ENCODE measurements at regions not wholly inside any gene's neighbourhood (a gene's known extent, or its start where the extent isn't known, plus 50 kb on each side); places are given as distances from the start of the nearest gene placed in this dataset.

DNA sequence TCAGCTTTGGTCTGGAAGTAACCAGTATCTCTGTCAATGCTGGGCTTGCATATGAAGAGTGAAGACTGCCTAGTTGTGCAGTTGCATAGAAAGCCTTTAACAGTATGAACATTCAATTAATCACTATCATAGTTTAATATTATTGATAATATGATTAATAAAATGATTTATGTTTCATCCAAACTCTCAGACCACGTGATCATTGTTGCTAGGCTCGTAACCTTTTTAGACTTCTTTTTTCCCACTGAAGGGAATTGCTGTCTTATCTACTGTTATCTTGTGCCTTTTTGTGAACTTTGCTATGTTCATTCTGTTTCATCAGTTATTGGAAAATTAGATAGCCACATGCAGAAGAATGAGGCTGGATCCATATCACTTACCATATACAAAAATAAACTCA is 536.4 kb upstream of the NOVA1 start:
- no peak for ATAC-seq
- WGBS, 2 donors (ENCODE audit: low coverage in 1 of 2), result 69 to 94% methylated on average over 2 of the region's 2 CpGs
- TF ChIP-seq, protein P1, sequence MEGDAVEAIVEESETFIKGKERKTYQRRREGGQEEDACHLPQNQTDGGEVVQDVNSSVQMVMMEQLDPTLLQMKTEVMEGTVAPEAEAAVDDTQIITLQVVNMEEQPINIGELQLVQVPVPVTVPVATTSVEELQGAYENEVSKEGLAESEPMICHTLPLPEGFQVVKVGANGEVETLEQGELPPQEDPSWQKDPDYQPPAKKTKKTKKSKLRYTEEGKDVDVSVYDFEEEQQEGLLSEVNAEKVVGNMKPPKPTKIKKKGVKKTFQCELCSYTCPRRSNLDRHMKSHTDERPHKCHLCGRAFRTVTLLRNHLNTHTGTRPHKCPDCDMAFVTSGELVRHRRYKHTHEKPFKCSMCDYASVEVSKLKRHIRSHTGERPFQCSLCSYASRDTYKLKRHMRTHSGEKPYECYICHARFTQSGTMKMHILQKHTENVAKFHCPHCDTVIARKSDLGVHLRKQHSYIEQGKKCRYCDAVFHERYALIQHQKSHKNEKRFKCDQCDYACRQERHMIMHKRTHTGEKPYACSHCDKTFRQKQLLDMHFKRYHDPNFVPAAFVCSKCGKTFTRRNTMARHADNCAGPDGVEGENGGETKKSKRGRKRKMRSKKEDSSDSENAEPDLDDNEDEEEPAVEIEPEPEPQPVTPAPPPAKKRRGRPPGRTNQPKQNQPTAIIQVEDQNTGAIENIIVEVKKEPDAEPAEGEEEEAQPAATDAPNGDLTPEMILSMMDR (IDR thresholded peaks at IDR 0.05), result no peak
- TF ChIP-seq EP300 (IDR thresholded peaks at IDR 0.05), result no peak
- no peak for TF ChIP-seq POLR2A (IDR thresholded peaks at IDR 0.05)
- TF ChIP-seq POLR2AphosphoS5 (IDR thresholded peaks at IDR 0.05), result no peak

DNA sequence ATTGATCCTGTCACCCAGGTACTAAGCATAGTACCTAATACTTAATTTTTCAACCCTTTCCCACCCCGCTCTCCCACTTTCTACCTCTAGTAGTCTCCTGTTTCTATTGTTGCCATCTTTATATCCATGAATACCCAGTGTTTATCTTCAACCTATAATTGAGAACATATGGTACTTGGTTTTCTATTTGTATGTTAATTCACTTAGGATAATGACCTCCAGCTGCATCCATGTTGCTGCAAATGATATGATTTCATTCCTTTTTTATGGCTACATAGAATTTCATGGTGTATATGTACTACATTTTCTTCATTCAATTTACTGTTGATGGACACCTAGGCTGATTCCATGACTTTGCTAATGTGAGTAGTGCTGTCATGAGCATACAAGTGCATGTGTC is 547.3 kb upstream of the NOVA1 start:
- Histone ChIP-seq H3K27me3 (no peaks in the 10 kb centered on the region), H3K4me3 (no peak overlapping the region), H3K4me1 (no peaks in the 10 kb centered on the region), H3K9me3 (no peaks in the 10 kb centered on the region), H3K36me3 (no peaks in the 10 kb centered on the region), H3K27ac (no peak overlapping the region)
- no peak for ATAC-seq
- TF ChIP-seq, protein P1 (IDR thresholded peaks at IDR 0.05), result no peak
- no peak for TF ChIP-seq EP300 (IDR thresholded peaks at IDR 0.05)
- TF ChIP-seq POLR2AphosphoS5 (IDR thresholded peaks at IDR 0.05), result no peak
- TF ChIP-seq POLR2A (IDR thresholded peaks at IDR 0.05), result no peak
- WGBS, 2 donors (ENCODE audit: low coverage in 1 of 2), result 75% methylated on average over 1 of the region's 1 CpG; no CpG with 5 or more reads in 1 of the 2 donors

More for the DNA sequence above, 536.4 kb upstream of the NOVA1 start:
- no peaks in the 10 kb centered on the region for H3K4me1 ChIP-seq
- H3K36me3 ChIP-seq, result no peaks in the 10 kb centered on the region
- H3K4me3 ChIP-seq, result no peak overlapping the region
- H3K27me3 ChIP-seq, result no peaks in the 10 kb centered on the region
- no peak overlapping the region for H3K27ac ChIP-seq
- H3K9me3 ChIP-seq, result no peaks in the 10 kb centered on the region

DNA sequence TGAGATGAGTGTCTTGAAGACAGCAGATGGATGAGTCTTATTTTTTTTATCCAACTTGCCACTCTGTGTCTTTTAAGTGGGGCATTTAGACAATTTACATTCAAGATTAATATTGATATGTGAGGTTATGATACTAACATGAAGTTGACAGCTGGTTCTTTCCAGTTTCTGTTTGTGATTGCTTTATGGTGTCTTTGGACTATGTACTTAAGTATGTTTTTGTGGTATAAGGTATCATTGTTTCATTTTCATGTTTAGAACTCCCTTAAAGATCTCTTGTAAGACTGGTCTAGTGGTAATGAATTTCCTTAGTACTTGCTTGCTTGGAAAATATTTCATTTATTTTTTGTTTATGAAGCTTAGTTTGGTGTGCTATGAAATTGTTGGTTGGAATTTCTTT is 550.3 kb upstream of the NOVA1 start:
- ATAC-seq, result no peak
- TF ChIP-seq POLR2A (IDR thresholded peaks at IDR 0.05), result no peak
- TF ChIP-seq, protein P1 (IDR thresholded peaks at IDR 0.05), result no peak
- no peak for TF ChIP-seq EP300 (IDR thresholded peaks at IDR 0.05)
- TF ChIP-seq POLR2AphosphoS5 (IDR thresholded peaks at IDR 0.05), result no peak

DNA sequence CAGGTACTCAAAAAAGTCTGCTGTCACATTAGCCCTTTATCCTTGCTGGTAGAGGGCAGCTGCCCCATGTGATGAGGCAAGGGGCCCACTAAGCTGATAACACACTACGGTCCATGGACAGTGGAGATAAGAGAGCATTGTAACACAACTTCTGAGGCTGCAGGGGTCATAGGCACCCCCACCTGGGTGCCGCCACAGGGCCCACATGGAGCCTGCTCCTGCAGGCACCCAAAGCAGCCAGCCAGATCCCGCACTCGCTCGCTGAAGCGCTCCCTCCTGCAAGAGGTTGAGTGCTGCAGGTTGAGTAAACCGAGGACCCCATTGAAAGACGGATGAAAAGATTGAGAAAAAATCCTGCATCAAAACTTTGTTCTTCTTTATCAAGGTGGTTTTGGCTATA is 566.3 kb upstream of the NOVA1 start:
- Histone ChIP-seq H3K4me3 (no peak overlapping the region), H3K4me1 (no peaks in the 10 kb centered on the region), H3K9me3 (no peaks in the 10 kb centered on the region), H3K27ac (no peak overlapping the region), H3K36me3 (no peaks in the 10 kb centered on the region), H3K27me3 (no peaks in the 10 kb centered on the region)
- 83 to 92% methylated on average over 2 to 6 of the region's 8 CpGs for WGBS, 2 donors (ENCODE audit: low coverage in 1 of 2)
- ATAC-seq, result no peak
- TF ChIP-seq, protein P1 (IDR thresholded peaks at IDR 0.05), result no peak
- TF ChIP-seq POLR2A (IDR thresholded peaks at IDR 0.05), result no peak
- no peak for TF ChIP-seq EP300 (IDR thresholded peaks at IDR 0.05)
- TF ChIP-seq POLR2AphosphoS5 (IDR thresholded peaks at IDR 0.05), result no peak

More for the DNA sequence above, 550.3 kb upstream of the NOVA1 start:
- Histone ChIP-seq H3K36me3 (no peaks in the 10 kb centered on the region), H3K4me1 (no peaks in the 10 kb centered on the region), H3K4me3 (no peak overlapping the region), H3K27me3 (no peaks in the 10 kb centered on the region), H3K9me3 (peaks cover 0 to 14% (median 0%) of the 10 kb centered on the region in 3 donors), H3K27ac (no peak overlapping the region)

DNA sequence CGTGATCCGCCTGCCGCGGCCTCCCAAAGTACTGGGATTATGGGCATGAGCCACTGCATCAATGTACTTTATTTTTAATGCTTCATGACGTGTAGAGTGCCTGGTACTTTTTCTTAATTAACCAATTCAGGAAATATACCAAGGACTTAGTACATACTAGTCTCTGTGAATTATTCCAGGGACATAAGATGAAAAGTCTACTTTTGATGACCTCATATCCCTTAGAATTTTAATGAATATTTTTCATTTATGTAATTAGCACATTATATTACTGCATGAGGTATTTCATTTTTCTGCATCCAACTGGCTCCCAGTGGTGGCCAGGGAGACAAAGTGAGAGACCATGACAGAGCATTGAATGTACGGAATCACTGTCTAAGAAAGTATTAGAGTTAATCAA is 577.7 kb upstream of the NOVA1 start:
- Histone ChIP-seq H3K4me3 (no peak overlapping the region), H3K4me1 (no peaks in the 10 kb centered on the region), H3K27ac (no peak overlapping the region), H3K27me3 (no peaks in the 10 kb centered on the region), H3K36me3 (no peaks in the 10 kb centered on the region), H3K9me3 (peaks cover 0 to 9% (median 0%) of the 10 kb centered on the region in 3 donors)
- ATAC-seq, result no peak
- no peak for TF ChIP-seq POLR2A (IDR thresholded peaks at IDR 0.05)
- TF ChIP-seq, protein P1 (IDR thresholded peaks at IDR 0.05), result no peak
- no peak for TF ChIP-seq POLR2AphosphoS5 (IDR thresholded peaks at IDR 0.05)
- TF ChIP-seq EP300 (IDR thresholded peaks at IDR 0.05), result no peak
- 91 to 95% methylated on average over 6 of the region's 6 CpGs for WGBS, 2 donors (ENCODE audit: low coverage in 1 of 2)

Measured in gastroesophageal sphincter (tissue), 4 donors.